Nucleus accumbens (tissue), 56 donors: ENCODE measurements at regions not wholly inside any gene's neighbourhood (a gene's known extent, or its start where the extent isn't known, plus 50 kb on each side); places are given as distances from the start of the nearest gene placed in this dataset.
A peak's percentile ranks its signal among the peaks of the same experiment; 100 is the strongest.
"Not testable (repeated sequence)": the region's sequence is repeated elsewhere in the genome, so short reads cannot be mapped to it uniquely, and the experiment has no call there.

Experiments used
- DNase-seq, 56 donors: peaks; one replicate each; lab custom pipeline; 2025; lab: John Stamatoyannopoulos, UW

- no peak for DNase-seq
These were observed 348.6 kb upstream of the ID2 start for GRCh38 chr2:8333177-8333831.

GRCh38 chr2:8333832-8334187 is 348.0 kb upstream of the ID2 start:
- DNase-seq = not testable (repeated sequence)

- peak in 10 of 56 donors; percentile 8 to 64 (median 26) for DNase-seq
These were observed 347.0 kb upstream of the ID2 start for GRCh38 chr2:8334866-8335325.

GRCh38 chr2:8335801-8336200 is 346.1 kb upstream of the ID2 start:
- DNase-seq = no peak

- no peak for DNase-seq
These were observed 344.5 kb upstream of the ID2 start for GRCh38 chr2:8337321-8337720.

GRCh38 chr2:8342407-8342806 is 339.4 kb upstream of the ID2 start:
- no peak for DNase-seq

- DNase-seq = no peak
These were observed 338.8 kb upstream of the ID2 start for GRCh38 chr2:8343031-8343430.

GRCh38 chr2:8344144-8345097 is 337.4 kb upstream of the ID2 start:
- no peak for DNase-seq

- no peak for DNase-seq
These were observed 336.7 kb upstream of the ID2 start for GRCh38 chr2:8345200-8345599.

GRCh38 chr2:8346208-8346607 is 335.6 kb upstream of the ID2 start:
- no peak for DNase-seq

- DNase-seq = no peak
These were observed 335.0 kb upstream of the ID2 start for GRCh38 chr2:8346706-8347430.

- DNase-seq = not testable (repeated sequence)
These were observed 332.9 kb upstream of the ID2 start for GRCh38 chr2:8348911-8349310.

- no peak for DNase-seq
These were observed 329.6 kb upstream of the ID2 start for GRCh38 chr2:8352296-8352695.

GRCh38 chr2:8352989-8353388 is 328.9 kb upstream of the ID2 start:
- no peak for DNase-seq

GRCh38 chr2:8355102-8355859 is 326.6 kb upstream of the ID2 start:
- no peak for DNase-seq

- DNase-seq = no peak
These were observed 323.9 kb upstream of the ID2 start for GRCh38 chr2:8357738-8358518.

GRCh38 chr2:8361930-8362329 is 319.9 kb upstream of the ID2 start:
- no peak for DNase-seq

GRCh38 chr2:8363161-8363560 is 318.7 kb upstream of the ID2 start:
- no peak for DNase-seq

GRCh38 chr2:8364668-8365067 is 317.2 kb upstream of the ID2 start:
- DNase-seq = no peak
